ENCODE measurements at regions not wholly inside any gene's neighbourhood (a gene's known extent, or its start where the extent isn't known, plus 50 kb on each side); places are given as distances from the start of the nearest gene placed in this dataset.

- Histone ChIP-seq H3K27ac (replicated peaks) (no peak overlapping the region), H3K4me3 (replicated peaks; ENCODE audit: insufficient read depth, low read length) (no peak overlapping the region), H3K27me3 (ENCODE audit: insufficient read depth, poor library complexity, severe bottlenecking) (no peaks in the 10 kb centered on the region)
- TF ChIP-seq REST (IDR thresholded peaks at IDR 0.05; ENCODE audit: insufficient replicate concordance, low read depth): no peak
- TF ChIP-seq GABPA (IDR thresholded peaks at IDR 0.05; ENCODE audit: low read depth): no peak
- TF ChIP-seq SPI1 (IDR thresholded peaks at IDR 0.05; ENCODE audit: borderline replicate concordance, low read depth): no peak
- TF ChIP-seq POLR2AphosphoS5 (IDR thresholded peaks at IDR 0.05; ENCODE audit: low read depth): no peak
- no peak for TF ChIP-seq CTCF (IDR thresholded peaks at IDR 0.05; ENCODE audit: insufficient read depth, low read length)
- DNase-seq (ENCODE audit: low read depth in 1 of 2, low spot score in 1 of 2): no peak
Measured at GRCh38 chr2:107267086-107267485, 381.1 kb upstream of the ST6GAL2 start.

- TF ChIP-seq REST (IDR thresholded peaks at IDR 0.05; ENCODE audit: insufficient replicate concordance, low read depth): no peak
- no peak for TF ChIP-seq POLR2AphosphoS5 (IDR thresholded peaks at IDR 0.05; ENCODE audit: low read depth)
- no peak for TF ChIP-seq SPI1 (IDR thresholded peaks at IDR 0.05; ENCODE audit: borderline replicate concordance, low read depth)
- TF ChIP-seq GABPA (IDR thresholded peaks at IDR 0.05; ENCODE audit: low read depth): no peak
- no peak for TF ChIP-seq CTCF (IDR thresholded peaks at IDR 0.05; ENCODE audit: insufficient read depth, low read length)
- Histone ChIP-seq H3K27ac (replicated peaks) (no peak overlapping the region), H3K4me3 (replicated peaks; ENCODE audit: insufficient read depth, low read length) (no peak overlapping the region), H3K27me3 (ENCODE audit: insufficient read depth, poor library complexity, severe bottlenecking) (no peaks in the 10 kb centered on the region)
- DNase-seq (ENCODE audit: low read depth in 1 of 2, low spot score in 1 of 2): no peak
Measured at GRCh38 chr2:107276034-107276433, 390.1 kb upstream of the ST6GAL2 start.

GRCh38 chr2:107278672-107279071, 392.7 kb upstream of the ST6GAL2 start:
- no peak overlapping the region for H3K4me3 ChIP-seq (replicated peaks; ENCODE audit: insufficient read depth, low read length)
- TF ChIP-seq GABPA (IDR thresholded peaks at IDR 0.05; ENCODE audit: low read depth) (no peak), REST (IDR thresholded peaks at IDR 0.05; ENCODE audit: insufficient replicate concordance, low read depth) (no peak), SPI1 (IDR thresholded peaks at IDR 0.05; ENCODE audit: borderline replicate concordance, low read depth) (no peak)
- no peaks in the 10 kb centered on the region for H3K27me3 ChIP-seq (ENCODE audit: insufficient read depth, poor library complexity, severe bottlenecking)
- H3K27ac ChIP-seq (replicated peaks): no peak overlapping the region
- DNase-seq (ENCODE audit: low read depth in 1 of 2, low spot score in 1 of 2): no peak

GRCh38 chr2:107281637-107282036, 395.7 kb upstream of the ST6GAL2 start:
- DNase-seq (ENCODE audit: low read depth in 1 of 2, low spot score in 1 of 2): no peak
- H3K4me3 ChIP-seq (replicated peaks; ENCODE audit: insufficient read depth, low read length): no peak overlapping the region
- TF ChIP-seq POLR2AphosphoS5 (IDR thresholded peaks at IDR 0.05; ENCODE audit: low read depth) (no peak), GABPA (IDR thresholded peaks at IDR 0.05; ENCODE audit: low read depth) (no peak), CTCF (IDR thresholded peaks at IDR 0.05; ENCODE audit: insufficient read depth, low read length) (no peak), REST (IDR thresholded peaks at IDR 0.05; ENCODE audit: insufficient replicate concordance, low read depth) (no peak)

More at GRCh38 chr2:107281637-107282036, 395.7 kb upstream of the ST6GAL2 start:
- Histone ChIP-seq H3K27me3 (ENCODE audit: insufficient read depth, poor library complexity, severe bottlenecking) (no peaks in the 10 kb centered on the region), H3K27ac (replicated peaks) (no peak overlapping the region)

Data from HL-60 (cell line).